ENCODE measurements at regions not wholly inside any gene's neighbourhood (a gene's known extent, or its start where the extent isn't known, plus 50 kb on each side); places are given as distances from the start of the nearest gene placed in this dataset.

GRCh38 chr21:25329227-25329825, 278.0 kb downstream of the MRPL39 start:
- Histone ChIP-seq H2AFZ (ENCODE audit: low read length) (no peak overlapping the region), H3F3A (ENCODE audit: insufficient read depth, low read length) (no peaks in the 10 kb centered on the region), H3K9me3 (replicated peaks; ENCODE audit: insufficient read depth, low read length) (no peaks in the 10 kb centered on the region), H3K4me1 (ENCODE audit: low read length) (no peaks in the 10 kb centered on the region), H3K27me3 (replicated peaks; ENCODE audit: insufficient read depth, low read length) (no peaks in the 10 kb centered on the region), H3K9me2 (replicated peaks; ENCODE audit: insufficient read depth, low read length) (no peaks in the 10 kb centered on the region), H4K20me1 (ENCODE audit: insufficient read depth, low read length) (no peaks in the 10 kb centered on the region), H3K4me3 (ENCODE audit: low read length) (no peak overlapping the region), H3K36me3 (replicated peaks; ENCODE audit: insufficient read depth, low read length) (no peaks in the 10 kb centered on the region), H3K27ac (ENCODE audit: low read length) (no peak overlapping the region), H3K79me2 (ENCODE audit: low read length) (no peaks in the 10 kb centered on the region), H3K4me2 (ENCODE audit: low read depth, low read length) (no peak overlapping the region), H3K9ac (ENCODE audit: low read length) (no peak overlapping the region)
- TF ChIP-seq EZH2 (optimal IDR thresholded peaks at IDR 0.05; ENCODE audit: low read depth, low read length) (no peak), CTCF (IDR thresholded peaks at IDR 0.05; ENCODE audit: low read length) (no peak), EZH2phosphoT487 (IDR thresholded peaks at IDR 0.05; ENCODE audit: low read length) (no peak)
- no peak for DNase-seq

- DNase-seq = no peak
- Histone ChIP-seq H3K4me2 (ENCODE audit: low read depth, low read length) (no peak overlapping the region), H3K27me3 (replicated peaks; ENCODE audit: insufficient read depth, low read length) (no peaks in the 10 kb centered on the region), H3K4me1 (ENCODE audit: low read length) (no peaks in the 10 kb centered on the region), H3K36me3 (replicated peaks; ENCODE audit: insufficient read depth, low read length) (no peaks in the 10 kb centered on the region), H3F3A (ENCODE audit: insufficient read depth, low read length) (no peaks in the 10 kb centered on the region), H3K79me2 (ENCODE audit: low read length) (no peaks in the 10 kb centered on the region), H2AFZ (ENCODE audit: low read length) (no peak overlapping the region), H3K27ac (ENCODE audit: low read length) (no peak overlapping the region), H3K9ac (ENCODE audit: low read length) (no peak overlapping the region), H4K20me1 (ENCODE audit: insufficient read depth, low read length) (no peaks in the 10 kb centered on the region), H3K4me3 (ENCODE audit: low read length) (no peak overlapping the region), H3K9me3 (replicated peaks; ENCODE audit: insufficient read depth, low read length) (no peaks in the 10 kb centered on the region), H3K9me2 (replicated peaks; ENCODE audit: insufficient read depth, low read length) (no peaks in the 10 kb centered on the region)
- TF ChIP-seq CTCF (IDR thresholded peaks at IDR 0.05; ENCODE audit: low read length) = no peak
- no peak for TF ChIP-seq EZH2phosphoT487 (IDR thresholded peaks at IDR 0.05; ENCODE audit: low read length)
- no peak for TF ChIP-seq EZH2 (optimal IDR thresholded peaks at IDR 0.05; ENCODE audit: low read depth, low read length)
Observed at GRCh38 chr21:25328736-25329135, 278.5 kb downstream of the MRPL39 start.

- no peaks in the 10 kb centered on the region for H3K9me3 ChIP-seq (replicated peaks; ENCODE audit: insufficient read depth, low read length)
- TF ChIP-seq EZH2phosphoT487 (IDR thresholded peaks at IDR 0.05; ENCODE audit: low read length) (no peak), CTCF (IDR thresholded peaks at IDR 0.05; ENCODE audit: low read length) (no peak), EZH2 (optimal IDR thresholded peaks at IDR 0.05; ENCODE audit: low read depth, low read length) (no peak)
- H3K4me3 ChIP-seq (ENCODE audit: low read length) = no peak overlapping the region
- H3K4me2 ChIP-seq (ENCODE audit: low read depth, low read length) = no peak overlapping the region
- H3K27me3 ChIP-seq (replicated peaks; ENCODE audit: insufficient read depth, low read length) = no peaks in the 10 kb centered on the region
- no peaks in the 10 kb centered on the region for H3K9me2 ChIP-seq (replicated peaks; ENCODE audit: insufficient read depth, low read length)
- H4K20me1 ChIP-seq (ENCODE audit: insufficient read depth, low read length) = no peaks in the 10 kb centered on the region
- H2AFZ ChIP-seq (ENCODE audit: low read length) = no peak overlapping the region; the same call in 1 of the 2 replicates
- no peaks in the 10 kb centered on the region for H3K4me1 ChIP-seq (ENCODE audit: low read length)
- no peak for DNase-seq
- no peak overlapping the region for H3K27ac ChIP-seq (ENCODE audit: low read length)
- no peak overlapping the region for H3K9ac ChIP-seq (ENCODE audit: low read length)
- H3F3A ChIP-seq (ENCODE audit: insufficient read depth, low read length) = no peaks in the 10 kb centered on the region
- H3K36me3 ChIP-seq (replicated peaks; ENCODE audit: insufficient read depth, low read length) = no peaks in the 10 kb centered on the region
- no peaks in the 10 kb centered on the region for H3K79me2 ChIP-seq (ENCODE audit: low read length)
Observed at GRCh38 chr21:25326181-25326580, 281.1 kb downstream of the MRPL39 start.
